HEK293 (cell line): ENCODE measurements at regions not wholly inside any gene's neighbourhood (a gene's known extent, or its start where the extent isn't known, plus 50 kb on each side); places are given as distances from the start of the nearest gene placed in this dataset.

Source experiments
- CTCF ChIA-PET: fragments of 350-600 bp; formaldehyde crosslinking; extraction: SDS; loops from one replicate; lab custom pipeline; 2021; ENCODE audit warnings: antibody characterized with exemption; lab: Yijun Ruan, JAX
- POLR2A ChIA-PET: fragments of 300-600 bp; formaldehyde crosslinking; extraction: SDS; loops from one replicate; lab custom pipeline; 2020; ENCODE audit warnings: antibody characterized with exemption, inconsistent platforms; lab: Yijun Ruan, JAX
- H3K27ac ChIP-seq: fragments of 200-500 bp; sonication (Bioruptor generic); 2 replicates; pipeline ENCODE4 v1.5.1; 2014; ENCODE audit warnings: low read depth, low read length, control low read depth, inconsistent platforms; ENCODE audit errors: extremely low read depth
- H3K36me3 ChIP-seq, 2 experiments: fragments of 200-500 bp in 1 of 2; sonication (Bioruptor generic) in 1 of 2; 1 replicate in 1 of 2; 2 replicates in 1 of 2; pipeline ENCODE4 v1.5.1; 2014 to 2017; ENCODE audit warnings: inconsistent platforms in 2 of 2, low read length in 2 of 2; ENCODE audit not compliant: control insufficient read depth in 2 of 2, insufficient read depth in 1 of 2
- H3K4me1 ChIP-seq: fragments of 200-500 bp; sonication (Bioruptor generic); 2 replicates; pipeline ENCODE4 v1.5.1; 2014; ENCODE audit warnings: mild to moderate bottlenecking, low read length, inconsistent platforms; ENCODE audit not compliant: control insufficient read depth, insufficient read depth
- H3K4me3 ChIP-seq: 2 replicates; pipeline ENCODE4 v1.5.1; 2011; ENCODE audit warnings: low read depth, mild to moderate bottlenecking, control low read depth, low read length, moderate library complexity
- H3K9me3 ChIP-seq: fragments of 200-500 bp; sonication (Bioruptor generic); 2 replicates; pipeline ENCODE4 v1.5.1; 2014; ENCODE audit warnings: low read depth, low read length, inconsistent platforms; ENCODE audit not compliant: control insufficient read depth, insufficient read depth
- EGR2 ChIP-seq: fragments of 450-650 bp; formaldehyde crosslinking; IDR thresholded peaks from 2 replicates; pipeline ENCODE4 v1.5.1; 2016; ENCODE audit warnings: low read depth, missing biosample characterization, missing genetic modification characterization
- ELK4 ChIP-seq: IDR thresholded peaks from 2 replicates; pipeline ENCODE4 v1.6.1; 2011; ENCODE audit warnings: mild to moderate bottlenecking, low read depth, low read length, borderline replicate concordance
- GLIS1 ChIP-seq: fragments of 450-650 bp; formaldehyde crosslinking; IDR thresholded peaks from 2 replicates; pipeline ENCODE4 v1.5.1; 2016; ENCODE audit warnings: missing biosample characterization, missing genetic modification characterization
- KLF7 ChIP-seq: fragments of 450-650 bp; formaldehyde crosslinking; IDR thresholded peaks from 2 replicates; pipeline ENCODE4 v1.5.1; 2016; ENCODE audit warnings: missing biosample characterization, missing genetic modification characterization, borderline replicate concordance
- KLF8 ChIP-seq: fragments of 450-650 bp; formaldehyde crosslinking; IDR thresholded peaks from 2 replicates; pipeline ENCODE4 v1.5.1; 2016; ENCODE audit warnings: missing biosample characterization, missing genetic modification characterization
- OSR2 ChIP-seq: fragments of 450-650 bp; formaldehyde crosslinking; IDR thresholded peaks from 2 replicates; pipeline ENCODE4 v1.5.1; 2016; ENCODE audit warnings: missing biosample characterization, missing genetic modification characterization
- PATZ1 ChIP-seq: fragments of 450-650 bp; formaldehyde crosslinking; IDR thresholded peaks from 2 replicates; pipeline ENCODE4 v1.5.1; 2016; ENCODE audit warnings: missing biosample characterization, missing genetic modification characterization
- ZNF133 ChIP-seq: fragments of 450-650 bp; formaldehyde crosslinking; IDR thresholded peaks from 2 replicates; pipeline ENCODE4 v1.5.1; 2016; ENCODE audit warnings: missing biosample characterization, missing genetic modification characterization
- ZNF211 ChIP-seq: fragments of 450-650 bp; formaldehyde crosslinking; IDR thresholded peaks from 2 replicates; pipeline ENCODE4 v1.5.1; 2016; ENCODE audit warnings: low read depth, missing biosample characterization, missing genetic modification characterization
- ZNF280D ChIP-seq: fragments of 450-650 bp; formaldehyde crosslinking; IDR thresholded peaks from 2 replicates; pipeline ENCODE4 v1.5.1; 2016; ENCODE audit warnings: missing biosample characterization, missing genetic modification characterization
- ZNF404 ChIP-seq: fragments of 450-650 bp; formaldehyde crosslinking; IDR thresholded peaks from 2 replicates; pipeline ENCODE4 v1.5.1; 2017; ENCODE audit warnings: missing biosample characterization, missing genetic modification characterization
- ZNF571 ChIP-seq: fragments of 450-650 bp; formaldehyde crosslinking; IDR thresholded peaks from 2 replicates; pipeline ENCODE4 v1.5.0; 2017; ENCODE audit warnings: missing biosample characterization, missing genetic modification characterization
- ZNF580 ChIP-seq: fragments of 450-650 bp; formaldehyde crosslinking; IDR thresholded peaks from 2 replicates; pipeline ENCODE4 v1.5.1; 2016; ENCODE audit warnings: missing biosample characterization, missing genetic modification characterization
- ZNF777 ChIP-seq: fragments of 450-650 bp; formaldehyde crosslinking; IDR thresholded peaks from 2 replicates; pipeline ENCODE4 v1.5.1; 2017; ENCODE audit warnings: missing biosample characterization, missing genetic modification characterization, borderline replicate concordance
- ZNF830 ChIP-seq: fragments of 450-650 bp; IDR thresholded peaks from 2 replicates; pipeline ENCODE4 v1.5.0; 2018; ENCODE audit warnings: missing biosample characterization, missing genetic modification characterization, low read depth, mild to moderate bottlenecking, moderate library complexity
- ZSCAN18 ChIP-seq: fragments of 450-650 bp; formaldehyde crosslinking; IDR thresholded peaks from 2 replicates; pipeline ENCODE4 v1.5.1; 2016; ENCODE audit warnings: missing biosample characterization, missing genetic modification characterization

- POLR2A ChIA-PET = no interaction called here
- H3K36me3 ChIP-seq = no peaks in the 10 kb centered on the region
- CTCF ChIA-PET = no interaction called here
Measured at GRCh38 chr3:84439476-84439875, 519.3 kb upstream of the CADM2 start.

GRCh38 chr3:84440291-84440690 lies 518.5 kb upstream of the CADM2 start:
- Histone ChIP-seq H3K27ac (no peak overlapping the region), H3K9me3 (no peaks in the 10 kb centered on the region), H3K36me3 (no peaks in the 10 kb centered on the region), H3K4me3 (no peak overlapping the region), H3K4me1 (no peaks in the 10 kb centered on the region)
- POLR2A ChIA-PET = no interaction called here
- TF ChIP-seq ZNF580 (no peak), ZSCAN18 (tag by site-specific recombination) (no peak)
- CTCF ChIA-PET = no interaction called here

More at GRCh38 chr3:84439476-84439875, 519.3 kb upstream of the CADM2 start:
- Histone ChIP-seq H3K4me3 (no peak overlapping the region), H3K4me1 (no peaks in the 10 kb centered on the region), H3K9me3 (no peaks in the 10 kb centered on the region)
- TF ChIP-seq OSR2 (tag by site-specific recombination) (no peak), KLF8 (tag by site-specific recombination) (no peak), GLIS1 (tag by site-specific recombination) (no peak), ELK4 (no peak), ZNF571 (tag by site-specific recombination) (no peak), ZNF280D (no peak), ZNF777 (tag by site-specific recombination) (no peak), ZNF211 (tag by site-specific recombination) (no peak), PATZ1 (no peak)
- TF ChIP-seq, all 188 proteins: peak for 0
- H3K27ac ChIP-seq = no peak overlapping the region

- Histone ChIP-seq H3K36me3 (no peaks in the 10 kb centered on the region), H3K9me3 (no peaks in the 10 kb centered on the region), H3K27ac (no peak overlapping the region), H3K4me1 (no peaks in the 10 kb centered on the region), H3K4me3 (no peak overlapping the region)
- ChIA-PET POLR2A (no interaction called here), CTCF (no interaction called here)
- TF ChIP-seq ZNF404 (no peak), EGR2 (tag by site-specific recombination) (no peak), ZNF133 (tag by site-specific recombination) (no peak), KLF7 (no peak), ZNF830 (tag by site-specific recombination) (no peak)
Measured at GRCh38 chr3:84442533-84442932, 516.3 kb upstream of the CADM2 start.
